HG02798 (cell line): ENCODE measurements at regions not wholly inside any gene's neighbourhood (a gene's known extent, or its start where the extent isn't known, plus 50 kb on each side); places are given as distances from the start of the nearest gene placed in this dataset.

Experiments used
- ATAC-seq: cut with Tn5 transposase; IDR thresholded peaks from one replicate; pipeline ENCODE4 v1.9.1; 2021; ENCODE audit warnings: mild to moderate bottlenecking; ENCODE audit not compliant: unreplicated experiment, poor library complexity

DNA sequence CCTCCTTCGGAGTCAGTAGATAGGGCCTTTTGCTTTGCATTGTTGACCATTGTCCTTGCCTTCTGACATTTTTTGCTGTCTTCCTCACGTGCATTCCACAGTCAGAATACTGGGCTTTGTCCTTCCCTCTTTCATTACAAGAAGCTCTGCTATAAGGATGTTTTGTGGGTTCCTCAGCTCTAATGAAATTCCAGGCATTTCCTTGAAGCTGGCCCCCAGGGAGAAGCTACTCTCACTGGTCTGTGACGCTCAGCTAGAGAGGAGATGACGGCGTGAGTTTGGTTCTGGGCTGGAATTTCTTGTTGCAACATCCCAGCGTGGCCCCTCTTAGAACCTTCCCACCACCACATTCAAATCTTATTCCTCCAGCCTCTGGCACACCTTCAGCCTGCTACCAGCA is 210.2 kb downstream of the TJP1 start:
- no peak for ATAC-seq

DNA sequence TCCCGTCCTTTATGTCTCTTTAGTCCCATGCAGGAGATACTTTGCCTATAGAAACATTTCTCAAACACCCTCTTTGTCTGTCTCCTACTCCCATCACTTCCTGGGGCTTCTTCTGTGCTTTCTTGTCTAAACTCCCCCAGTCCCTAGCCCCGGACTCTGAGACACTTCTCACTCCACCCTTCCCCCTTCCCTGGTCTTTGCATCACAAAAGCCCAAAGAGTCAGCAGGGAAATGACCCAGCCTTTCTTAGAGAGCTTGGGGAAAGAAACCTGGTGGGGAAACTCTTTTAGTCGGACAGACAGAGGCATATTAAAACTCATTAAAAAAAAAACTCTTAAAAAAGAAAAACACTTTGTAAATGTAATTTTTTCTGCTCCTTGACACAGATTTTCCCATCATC is 211.2 kb downstream of the TJP1 start:
- no peak for ATAC-seq

- no peak for ATAC-seq
Measured at GRCh38 chr15:29601811-29602210, 220.5 kb downstream of the TJP1 start.

DNA sequence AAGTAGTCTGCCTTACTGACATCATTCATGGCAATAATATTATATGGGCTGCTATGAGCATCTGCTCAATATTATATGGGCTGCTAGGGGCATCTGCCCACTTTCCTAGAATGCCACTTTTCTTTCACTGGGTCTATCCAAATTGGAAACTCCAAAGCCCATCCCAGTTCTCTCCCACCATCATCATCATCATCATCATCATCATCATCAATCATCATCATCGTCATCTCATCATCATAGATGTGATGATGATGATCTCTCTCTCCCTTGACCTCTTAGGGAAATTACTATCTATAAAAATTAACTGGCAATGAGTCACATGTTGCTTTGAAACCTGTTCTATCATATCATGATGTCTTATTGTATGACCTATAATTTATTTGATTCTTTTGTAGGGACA is 222.0 kb downstream of the TJP1 start:
- ATAC-seq: no peak

- ATAC-seq: no peak
Measured at GRCh38 chr15:29596266-29596665, 226.0 kb downstream of the TJP1 start.

GRCh38 chr15:29593629-29594028 is 228.6 kb downstream of the TJP1 start:
- no peak for ATAC-seq

- ATAC-seq: no peak
Measured at GRCh38 chr15:29593111-29593510, 229.2 kb downstream of the TJP1 start.

- ATAC-seq: no peak
Measured at GRCh38 chr15:29590701-29591100, 231.6 kb downstream of the TJP1 start.

DNA sequence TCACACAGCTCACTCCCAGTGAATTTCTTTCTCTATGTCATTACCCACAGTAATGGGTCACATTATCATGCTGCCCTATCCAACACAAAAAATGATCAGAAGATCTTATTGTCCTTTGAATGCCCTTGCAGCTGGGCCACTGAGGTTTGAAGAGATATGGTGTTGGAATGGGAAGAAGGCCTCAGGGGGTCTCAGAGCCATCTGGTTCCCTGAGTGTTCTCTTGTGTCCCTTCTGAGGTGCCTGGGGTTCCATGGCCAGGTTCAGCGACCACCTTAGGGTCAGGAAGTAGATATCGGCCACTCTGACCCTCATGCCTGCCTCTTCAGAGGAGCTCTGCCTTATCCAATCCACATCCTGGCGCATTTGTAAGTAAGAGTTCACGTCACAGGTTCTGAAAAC is 232.3 kb downstream of the TJP1 start:
- no peak for ATAC-seq

- no peak for ATAC-seq
Measured at GRCh38 chr15:29589416-29589815, 232.9 kb downstream of the TJP1 start.

GRCh38 chr15:29573197-29573838 is 248.9 kb downstream of the TJP1 start:
- no peak for ATAC-seq

DNA sequence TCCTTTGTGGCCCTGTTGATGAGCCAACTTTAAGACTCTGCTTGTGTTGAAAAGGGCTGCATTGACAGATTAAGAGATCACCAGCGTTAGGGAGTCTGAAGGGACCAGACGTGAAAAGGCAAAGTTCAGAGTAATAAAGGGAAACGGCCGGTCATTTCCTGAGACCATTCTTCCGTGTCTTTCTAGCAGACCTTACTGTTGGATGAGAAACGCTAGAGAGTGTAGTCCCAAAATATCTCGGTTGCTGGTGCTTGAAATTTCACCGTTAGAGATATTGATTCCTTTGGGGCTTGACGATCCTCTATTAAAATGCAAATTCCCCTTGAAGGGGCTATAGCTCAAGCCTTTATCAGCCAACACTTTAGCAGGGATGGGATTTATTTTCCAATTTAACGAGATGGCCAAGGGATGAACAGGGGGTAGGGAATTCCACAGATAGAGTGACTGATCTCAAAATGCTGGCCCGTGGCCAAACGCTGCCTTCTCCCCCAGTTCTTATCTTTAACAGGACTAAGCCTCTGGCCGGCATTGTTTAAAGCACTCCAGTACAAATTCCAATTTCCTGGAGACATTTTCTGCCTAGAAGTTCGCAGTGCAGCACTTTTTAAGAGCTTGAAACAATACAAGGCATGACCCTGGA is 250.4 kb downstream of the TJP1 start:
- no peak for ATAC-seq

DNA sequence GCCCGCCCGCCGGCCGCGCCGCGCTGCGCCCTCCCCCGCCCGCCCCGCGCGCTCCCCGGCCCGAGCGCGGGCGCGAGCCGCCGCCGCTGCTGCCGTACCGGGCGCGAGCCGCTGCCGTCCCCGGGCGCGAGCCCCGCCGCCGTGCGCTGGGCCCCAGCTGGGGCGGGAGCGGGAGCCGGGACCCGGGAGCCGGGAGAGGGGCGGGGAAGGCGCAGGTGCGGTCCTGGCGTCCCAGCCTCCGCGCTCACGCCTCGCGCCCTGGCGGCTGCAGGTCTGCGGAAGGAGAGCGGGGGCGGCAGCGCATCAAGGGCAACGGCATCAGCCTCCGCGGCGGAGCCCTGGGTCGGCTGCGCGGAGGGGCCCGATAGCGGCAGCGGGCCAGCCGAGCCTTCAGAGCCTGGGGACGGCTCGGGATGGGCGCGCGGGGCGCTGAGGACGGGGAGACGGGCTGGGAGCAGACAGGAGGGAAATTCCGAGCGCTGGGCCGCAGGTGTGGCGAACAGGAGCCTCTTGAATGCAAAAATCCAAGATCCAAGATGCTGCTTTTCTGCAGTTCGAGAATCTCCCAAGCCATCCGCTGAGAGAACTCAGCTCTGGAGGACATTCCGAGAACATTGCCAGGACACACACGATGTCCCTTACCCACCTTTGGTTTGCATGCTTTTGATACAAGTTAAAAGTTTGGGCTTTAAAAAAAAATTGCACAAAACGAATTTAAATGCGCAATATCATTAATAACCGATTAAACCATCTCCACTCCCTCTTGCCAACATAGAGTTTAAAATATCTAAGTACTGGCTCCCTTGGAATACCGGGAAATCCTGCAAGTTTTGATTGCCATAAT is 251.1 kb downstream of the TJP1 start:
- no peak for ATAC-seq

- ATAC-seq: no peak
Measured at GRCh38 chr15:29570121-29570947, 251.9 kb downstream of the TJP1 start.

DNA sequence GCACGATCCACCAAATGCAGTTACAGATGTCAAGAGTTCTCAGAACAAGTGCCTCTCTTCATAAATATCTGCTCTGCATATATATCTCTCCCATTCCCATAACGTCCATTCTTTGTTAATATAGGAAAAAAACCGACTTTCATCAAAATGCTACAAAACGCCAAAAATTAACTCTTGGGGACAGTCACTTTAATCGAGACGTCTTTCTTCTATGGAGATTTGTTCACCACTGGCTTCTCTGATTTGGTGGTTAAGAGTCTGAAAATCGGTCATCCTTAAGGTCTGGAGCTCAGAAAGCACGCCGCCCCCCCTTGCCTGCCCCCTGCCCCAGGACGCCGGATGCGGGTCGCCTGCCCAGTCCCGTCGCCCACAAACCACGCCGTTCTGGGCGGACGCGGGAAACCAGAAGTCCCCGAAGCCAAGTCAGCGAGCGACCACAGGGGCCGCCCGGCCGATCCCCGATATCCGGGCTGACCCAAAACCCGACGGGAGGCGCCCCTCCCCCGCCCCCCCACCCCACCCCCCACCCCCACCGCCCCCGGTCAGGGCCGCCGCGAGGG is 252.7 kb downstream of the TJP1 start:
- ATAC-seq: no peak

- ATAC-seq: no peak
Measured at GRCh38 chr15:29568840-29569532, 253.3 kb downstream of the TJP1 start.

DNA sequence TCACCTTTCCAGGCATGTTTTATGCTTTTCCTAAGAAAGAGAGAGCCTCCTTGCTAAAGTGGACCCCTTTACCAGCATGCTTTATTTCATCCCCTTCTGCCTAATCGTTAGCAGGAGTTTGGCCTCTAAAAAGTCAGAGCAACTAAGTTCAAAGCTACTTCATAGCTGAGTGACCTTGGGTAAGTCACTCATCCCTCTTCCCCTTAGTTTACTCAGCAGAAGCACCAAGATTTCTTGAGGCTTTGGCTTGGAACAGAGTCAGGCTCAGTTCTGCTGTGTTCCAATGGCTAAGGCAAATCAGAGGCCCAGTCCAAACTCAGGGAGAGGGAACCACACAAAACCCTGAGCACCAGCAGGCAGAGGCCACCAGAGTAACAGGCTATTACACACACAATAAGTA is 254.9 kb downstream of the TJP1 start:
- ATAC-seq: no peak

GRCh38 chr15:29566914-29567313 is 255.4 kb downstream of the TJP1 start:
- no peak for ATAC-seq

DNA sequence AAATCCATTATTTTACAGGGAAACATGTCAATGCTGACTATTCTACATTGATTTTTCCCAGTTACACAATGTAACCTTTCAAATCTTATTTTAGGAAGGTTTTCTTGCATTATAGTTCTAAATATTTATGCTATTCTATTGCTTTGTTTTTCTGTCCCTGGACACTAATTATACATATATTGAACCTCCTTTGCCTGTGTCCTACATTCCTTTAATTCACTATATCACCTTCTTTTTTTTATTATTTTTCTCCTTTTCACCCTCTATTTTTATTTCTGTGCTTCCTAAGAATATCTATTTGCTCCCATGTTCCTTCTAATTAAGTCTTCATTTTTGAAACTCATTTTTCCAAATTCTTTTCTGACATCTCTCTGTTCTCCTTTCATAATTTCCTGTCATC is 259.2 kb downstream of the TJP1 start:
- no peak for ATAC-seq

- no peak for ATAC-seq
Measured at GRCh38 chr15:29560896-29561295, 261.4 kb downstream of the TJP1 start.
